H1 (cell line): ENCODE measurements at regions not wholly inside any gene's neighbourhood (a gene's known extent, or its start where the extent isn't known, plus 50 kb on each side); places are given as distances from the start of the nearest gene placed in this dataset.

Experiments
- CHD7 ChIP-seq: fragments of 300-600 bp; sonication (generic); IDR thresholded peaks from 2 replicates; pipeline ENCODE4 v1.7.1; 2012; ENCODE audit warnings: low read length, moderate library complexity, mild to moderate bottlenecking, inconsistent platforms; ENCODE audit not compliant: insufficient replicate concordance
- ZNF274 ChIP-seq: IDR thresholded peaks from 2 replicates; pipeline ENCODE4 v1.7.0; 2012; ENCODE audit warnings: low read length, borderline replicate concordance; ENCODE audit errors: extremely low read depth

GRCh38 chr4:36477861-36478260, 196.4 kb downstream of the DTHD1 start (continued):
- TF ChIP-seq CHD7 (no peak), ZNF274 (no peak)
